ENCODE measurements at regions not wholly inside any gene's neighbourhood (a gene's known extent, or its start where the extent isn't known, plus 50 kb on each side); places are given as distances from the start of the nearest gene placed in this dataset.

DNA sequence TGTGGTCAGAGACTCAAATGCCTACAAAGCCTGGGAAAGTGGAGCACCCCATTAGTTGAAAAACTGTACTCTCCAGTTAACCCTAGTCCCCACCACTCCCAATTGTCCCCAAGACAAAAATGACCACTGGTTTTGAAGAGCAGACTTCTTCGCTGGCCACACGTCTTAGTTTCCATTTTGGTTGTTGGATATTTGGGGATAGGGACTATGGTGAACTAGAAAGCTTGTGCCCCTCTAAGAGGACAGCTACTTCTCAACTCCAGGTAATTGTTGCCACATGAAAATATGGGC, 109.4 kb upstream of the SPRY4 start:
- Histone ChIP-seq H3K27ac (no peak overlapping the region), H3K27me3 (ENCODE audit: insufficient read depth in 3 of 3, low read length in 2 of 3) (no peaks in the 10 kb centered on the region), H3K36me3 (ENCODE audit: insufficient read depth in 1 of 2, low read depth in 1 of 2) (no peaks in the 10 kb centered on the region), H3K4me3 (no peak overlapping the region), H3K4me1 (no peaks in the 10 kb centered on the region), H3K9me3 (no peaks in the 10 kb centered on the region)
- intact Hi-C loops (cut with DNase I): loop anchor here in 1 of 2 donors (5.0 kb wide), 1 partner anchor 108 kb away; no protein-coding TSS in a partner anchor
- TF ChIP-seq, protein P1, sequence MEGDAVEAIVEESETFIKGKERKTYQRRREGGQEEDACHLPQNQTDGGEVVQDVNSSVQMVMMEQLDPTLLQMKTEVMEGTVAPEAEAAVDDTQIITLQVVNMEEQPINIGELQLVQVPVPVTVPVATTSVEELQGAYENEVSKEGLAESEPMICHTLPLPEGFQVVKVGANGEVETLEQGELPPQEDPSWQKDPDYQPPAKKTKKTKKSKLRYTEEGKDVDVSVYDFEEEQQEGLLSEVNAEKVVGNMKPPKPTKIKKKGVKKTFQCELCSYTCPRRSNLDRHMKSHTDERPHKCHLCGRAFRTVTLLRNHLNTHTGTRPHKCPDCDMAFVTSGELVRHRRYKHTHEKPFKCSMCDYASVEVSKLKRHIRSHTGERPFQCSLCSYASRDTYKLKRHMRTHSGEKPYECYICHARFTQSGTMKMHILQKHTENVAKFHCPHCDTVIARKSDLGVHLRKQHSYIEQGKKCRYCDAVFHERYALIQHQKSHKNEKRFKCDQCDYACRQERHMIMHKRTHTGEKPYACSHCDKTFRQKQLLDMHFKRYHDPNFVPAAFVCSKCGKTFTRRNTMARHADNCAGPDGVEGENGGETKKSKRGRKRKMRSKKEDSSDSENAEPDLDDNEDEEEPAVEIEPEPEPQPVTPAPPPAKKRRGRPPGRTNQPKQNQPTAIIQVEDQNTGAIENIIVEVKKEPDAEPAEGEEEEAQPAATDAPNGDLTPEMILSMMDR (IDR thresholded peaks at IDR 0.05): no peak
- ATAC-seq (no peak), DNase-seq (no peak)
- 98% methylated on average over 2 of the region's 2 CpGs for WGBS, 3 donors

DNA sequence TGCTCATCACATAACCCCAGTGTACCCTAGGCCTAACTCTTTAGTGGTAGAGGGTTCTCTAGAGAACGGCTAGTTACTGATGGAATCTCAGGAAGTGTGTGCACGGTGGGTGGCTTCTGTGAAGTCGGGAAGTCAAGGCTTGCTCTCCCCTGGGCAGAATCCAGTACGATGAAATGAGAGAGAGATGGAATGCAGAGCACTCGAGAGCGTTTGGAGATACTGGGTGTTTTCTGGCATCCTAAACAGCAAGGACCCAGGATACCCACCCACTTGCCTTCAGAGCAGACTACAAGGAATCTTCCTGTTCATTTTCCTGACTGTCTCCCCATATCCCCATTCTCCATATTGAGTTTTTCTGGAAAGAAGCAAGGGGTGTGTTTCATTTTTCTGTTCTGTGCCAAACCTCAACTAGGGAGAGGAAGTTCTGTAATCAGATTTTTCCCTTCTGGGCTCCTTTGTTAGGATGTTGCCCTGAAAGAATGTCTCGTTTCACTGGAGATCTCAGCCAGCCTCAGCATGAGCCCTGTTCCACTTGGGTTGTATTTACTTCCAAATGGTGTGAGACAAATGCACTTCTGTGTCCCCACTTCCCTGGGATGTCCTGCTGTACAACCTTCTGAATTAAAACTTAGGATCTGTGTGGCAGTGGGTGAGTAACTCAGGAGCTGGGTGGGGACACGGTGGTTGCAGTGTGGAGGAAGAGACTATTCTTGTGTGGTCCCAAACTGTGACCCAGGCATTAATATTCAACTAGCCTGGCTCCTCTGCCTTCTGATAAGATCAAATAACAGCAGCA, 108.9 kb upstream of the SPRY4 start:
- intact Hi-C loops (cut with DNase I): loop anchor here in 1 of 2 donors (5.0 kb wide), 1 partner anchor 109 kb away; no protein-coding TSS in a partner anchor
- no peak overlapping the region for H3K4me3 ChIP-seq
- no peaks in the 10 kb centered on the region for H3K27me3 ChIP-seq (ENCODE audit: insufficient read depth in 3 of 3, low read length in 2 of 3)
- H3K9me3 ChIP-seq: no peaks in the 10 kb centered on the region
- no peak overlapping the region for H3K27ac ChIP-seq
- WGBS, 3 donors: 30 to 39% (median 31%) methylated on average over 8 of the region's 8 CpGs
- DNase-seq (no peak), ATAC-seq (no peak)
- H3K36me3 ChIP-seq (ENCODE audit: insufficient read depth in 1 of 2, low read depth in 1 of 2): no peaks in the 10 kb centered on the region
- TF ChIP-seq, protein P1 (IDR thresholded peaks at IDR 0.05): no peak
- H3K4me1 ChIP-seq: no peaks in the 10 kb centered on the region

DNA sequence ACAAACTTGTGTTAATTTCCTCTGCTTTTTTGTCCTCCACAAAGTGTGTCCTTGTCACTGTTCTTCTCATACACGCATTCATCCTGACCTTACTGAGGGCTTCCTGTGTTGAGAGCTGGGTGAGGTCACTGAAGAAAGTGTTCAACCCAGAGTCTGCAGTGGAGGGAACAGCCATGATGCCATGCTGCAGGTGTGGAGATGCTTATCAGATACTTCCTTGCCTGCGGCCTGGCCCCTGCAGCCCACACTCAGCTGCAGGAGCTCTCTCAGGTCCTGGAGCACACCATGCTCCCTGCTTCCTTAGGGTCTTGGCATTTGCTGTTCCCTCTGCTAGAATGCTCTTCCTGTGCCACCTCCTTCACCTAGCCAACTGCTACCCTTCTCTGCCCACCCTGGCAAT, 108.1 kb upstream of the SPRY4 start:
- H3K36me3 ChIP-seq (ENCODE audit: insufficient read depth in 1 of 2, low read depth in 1 of 2): no peaks in the 10 kb centered on the region
- TF ChIP-seq, protein P1 (IDR thresholded peaks at IDR 0.05): no peak
- no peak overlapping the region for H3K27ac ChIP-seq
- H3K27me3 ChIP-seq (ENCODE audit: insufficient read depth in 3 of 3, low read length in 2 of 3): no peaks in the 10 kb centered on the region
- H3K4me1 ChIP-seq: no peaks in the 10 kb centered on the region
- H3K4me3 ChIP-seq: no peak overlapping the region
- WGBS, 3 donors: 40 to 70% (median 62%) methylated on average over 2 of the region's 2 CpGs
- no peaks in the 10 kb centered on the region for H3K9me3 ChIP-seq
- no peak for DNase-seq
- no peak for ATAC-seq
- intact Hi-C loops (cut with DNase I): loop anchor here in 1 of 2 donors (5.0 kb wide), 1 partner anchor 109 kb away; no protein-coding TSS in a partner anchor

DNA sequence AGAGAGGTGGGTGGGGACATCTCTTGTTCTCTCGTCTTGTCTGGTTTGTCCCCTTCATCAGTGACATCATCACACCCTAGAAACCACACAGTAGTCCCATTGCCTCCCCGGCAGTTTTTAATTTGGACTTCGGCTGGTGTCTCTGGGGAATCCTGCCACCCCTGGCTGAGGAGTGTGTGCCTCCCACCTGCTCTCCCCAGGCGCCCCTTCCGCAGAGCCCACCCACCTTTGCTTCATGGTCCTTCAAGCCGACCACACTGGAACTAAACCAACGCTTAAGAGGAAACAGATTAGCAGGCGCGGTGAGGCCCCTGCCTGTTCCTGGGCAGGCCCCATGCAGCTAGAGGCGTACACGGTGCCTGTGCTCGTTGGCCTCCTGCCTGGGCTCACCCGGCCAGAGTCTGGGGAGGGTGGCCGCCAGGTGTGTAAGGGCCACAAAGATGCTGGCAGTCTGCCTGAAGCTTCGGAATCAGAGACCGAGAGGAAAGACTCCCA, 107.6 kb upstream of the SPRY4 start:
- Histone ChIP-seq H3K36me3 (ENCODE audit: insufficient read depth in 1 of 2, low read depth in 1 of 2) (no peaks in the 10 kb centered on the region), H3K9me3 (no peaks in the 10 kb centered on the region), H3K27ac (no peak overlapping the region), H3K27me3 (ENCODE audit: insufficient read depth in 3 of 3, low read length in 2 of 3) (no peaks in the 10 kb centered on the region), H3K4me3 (no peak overlapping the region), H3K4me1 (no peaks in the 10 kb centered on the region)
- DNase-seq: no peak
- WGBS, 3 donors: 44 to 53% (median 49%) methylated on average over 16 of the region's 16 CpGs
- intact Hi-C loops (cut with DNase I): loop anchor here in 1 of 2 donors (5.0 kb wide), 1 partner anchor 110 kb away; no protein-coding TSS in a partner anchor
- TF ChIP-seq, protein P1 (IDR thresholded peaks at IDR 0.05): no peak
- no peak for ATAC-seq

Measured in psoas muscle (tissue), 7 donors.